ENCODE measurements at regions not wholly inside any gene's neighbourhood (a gene's known extent, or its start where the extent isn't known, plus 50 kb on each side); places are given as distances from the start of the nearest gene placed in this dataset.
A peak's percentile ranks its signal among the peaks of the same experiment; 100 is the strongest.

DNA sequence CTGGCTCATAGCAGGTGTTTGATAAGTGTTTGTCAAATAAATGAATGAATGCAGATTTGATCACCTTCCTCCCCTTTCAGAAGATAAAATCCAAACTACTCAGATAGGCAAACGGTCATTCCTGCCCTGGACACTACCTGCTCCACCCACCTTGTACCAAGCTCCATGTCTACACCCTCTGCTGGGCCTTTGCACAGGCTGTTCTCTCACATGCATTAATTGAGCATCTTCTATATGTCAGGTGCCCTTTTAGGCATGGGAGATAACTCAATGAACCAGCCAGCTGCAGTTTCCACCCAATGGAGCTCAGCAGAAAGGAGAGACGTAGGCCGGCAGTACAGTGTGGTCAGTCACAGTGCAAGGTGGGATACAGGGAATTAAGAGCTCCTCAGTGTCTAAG, 102.3 kb upstream of the CPEB4 start:
- DNase-seq, result no peak

DNA sequence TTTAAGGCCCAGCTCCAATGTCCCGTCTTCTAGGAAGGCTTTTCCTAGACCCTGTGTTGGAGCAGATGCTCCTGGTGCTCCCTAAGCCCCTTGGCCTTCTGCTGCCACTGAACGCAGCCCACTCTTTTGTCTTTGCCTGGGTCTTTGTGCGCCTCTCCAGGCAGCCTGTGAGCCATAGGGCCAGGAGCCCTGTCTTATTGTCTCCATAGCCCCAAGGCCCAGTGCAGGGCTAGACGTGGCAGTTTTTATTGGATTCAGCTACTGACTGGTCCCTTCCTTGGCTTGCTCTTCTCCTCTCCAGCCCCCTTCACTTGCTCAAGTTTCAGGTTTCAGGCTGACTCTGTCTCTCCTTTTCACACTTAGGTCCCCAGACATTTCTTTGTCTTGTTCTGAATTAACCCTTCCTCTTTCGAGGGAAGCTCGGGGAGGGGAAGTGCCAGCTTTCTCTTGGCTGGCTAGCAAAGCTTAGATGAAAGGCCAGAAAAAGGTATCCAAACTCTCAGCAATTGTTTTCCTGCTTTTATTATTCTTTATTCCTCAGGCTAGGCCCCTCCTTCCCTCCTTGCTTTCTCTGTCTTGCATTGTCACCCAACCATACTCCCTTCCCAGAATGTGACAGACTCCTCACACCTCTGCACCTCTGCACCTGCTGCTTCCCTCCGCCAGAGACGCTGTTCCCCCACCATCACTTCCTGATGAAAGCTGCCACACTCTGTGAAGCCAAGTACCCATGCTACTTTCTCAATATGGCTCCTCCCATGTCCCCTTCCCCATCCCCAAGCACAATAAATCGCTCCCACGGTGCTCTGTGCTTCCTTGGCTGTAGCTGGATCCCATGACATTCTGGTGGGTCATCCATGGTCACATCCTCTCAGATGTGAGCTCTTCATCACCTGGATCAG, 101.6 kb upstream of the CPEB4 start:
- no peak for DNase-seq

DNA sequence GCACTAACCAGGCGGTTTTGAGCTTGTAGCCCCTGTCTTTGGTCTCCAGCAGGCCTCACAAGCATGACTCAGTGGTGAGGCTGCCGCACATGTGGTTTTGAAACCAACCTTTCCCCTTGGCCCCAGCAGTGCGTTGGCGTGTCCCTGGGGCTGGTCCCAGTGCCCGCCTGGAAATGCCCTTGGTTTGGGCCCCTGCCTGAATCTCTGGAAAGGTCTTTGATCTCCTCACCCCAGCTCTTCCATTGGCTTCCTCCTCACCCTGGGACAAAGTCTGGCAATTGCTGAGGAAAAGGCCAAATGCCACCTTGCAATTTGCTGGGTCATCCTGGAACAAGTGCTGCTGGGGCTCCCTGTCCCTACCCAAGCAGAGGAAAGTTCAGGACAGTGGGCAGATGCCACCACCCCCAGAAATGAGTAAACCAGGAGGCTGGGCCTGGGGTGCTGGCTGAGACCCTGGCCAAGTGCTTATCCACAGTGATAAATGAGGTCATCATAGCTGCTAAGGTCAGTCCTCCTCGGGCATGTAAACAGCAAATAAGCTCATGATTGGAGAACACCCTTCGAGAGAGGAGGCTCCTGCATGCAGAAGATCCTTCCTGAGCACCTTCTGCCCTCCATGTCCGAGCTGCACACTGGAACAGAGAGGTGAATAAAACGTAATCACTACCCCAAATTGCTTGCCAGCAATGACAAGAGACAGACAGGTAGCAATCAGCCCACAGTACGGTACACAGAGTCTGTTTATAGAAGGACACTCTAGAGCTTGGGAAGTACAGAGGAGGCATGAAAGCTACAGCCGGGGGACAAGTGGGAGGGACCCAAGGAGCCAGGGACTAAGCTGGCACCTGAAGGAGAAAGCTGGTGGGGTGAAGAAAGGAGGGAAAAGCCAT, 98.9 kb upstream of the CPEB4 start:
- DNase-seq, result no peak

DNA sequence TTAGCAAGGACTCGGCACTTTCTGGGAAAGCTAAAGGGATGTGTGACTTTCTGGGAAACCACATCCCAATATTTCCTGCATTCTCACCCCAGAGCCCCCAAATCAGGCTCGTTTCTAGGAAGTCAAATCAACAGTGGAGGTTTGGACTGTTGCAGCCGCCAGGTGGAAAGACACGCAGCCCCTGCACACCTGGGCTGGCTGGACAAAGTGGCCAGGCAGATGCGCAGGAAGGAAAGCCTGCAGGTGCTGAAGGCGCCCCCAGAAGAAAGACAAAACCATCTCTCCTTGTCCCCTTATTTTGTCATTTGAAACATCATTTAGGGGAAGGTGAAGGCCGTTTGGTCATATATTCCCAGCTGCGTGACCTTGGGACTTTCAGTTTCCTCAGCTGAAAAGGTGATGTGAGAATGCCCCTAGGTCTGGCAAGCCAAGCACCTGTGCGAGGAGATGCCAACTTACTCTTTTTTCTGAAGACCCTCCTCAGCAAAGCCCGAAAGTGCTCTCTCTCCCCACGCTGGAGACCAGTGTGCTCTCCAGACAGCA, 97.9 kb upstream of the CPEB4 start:
- no peak for DNase-seq

DNA sequence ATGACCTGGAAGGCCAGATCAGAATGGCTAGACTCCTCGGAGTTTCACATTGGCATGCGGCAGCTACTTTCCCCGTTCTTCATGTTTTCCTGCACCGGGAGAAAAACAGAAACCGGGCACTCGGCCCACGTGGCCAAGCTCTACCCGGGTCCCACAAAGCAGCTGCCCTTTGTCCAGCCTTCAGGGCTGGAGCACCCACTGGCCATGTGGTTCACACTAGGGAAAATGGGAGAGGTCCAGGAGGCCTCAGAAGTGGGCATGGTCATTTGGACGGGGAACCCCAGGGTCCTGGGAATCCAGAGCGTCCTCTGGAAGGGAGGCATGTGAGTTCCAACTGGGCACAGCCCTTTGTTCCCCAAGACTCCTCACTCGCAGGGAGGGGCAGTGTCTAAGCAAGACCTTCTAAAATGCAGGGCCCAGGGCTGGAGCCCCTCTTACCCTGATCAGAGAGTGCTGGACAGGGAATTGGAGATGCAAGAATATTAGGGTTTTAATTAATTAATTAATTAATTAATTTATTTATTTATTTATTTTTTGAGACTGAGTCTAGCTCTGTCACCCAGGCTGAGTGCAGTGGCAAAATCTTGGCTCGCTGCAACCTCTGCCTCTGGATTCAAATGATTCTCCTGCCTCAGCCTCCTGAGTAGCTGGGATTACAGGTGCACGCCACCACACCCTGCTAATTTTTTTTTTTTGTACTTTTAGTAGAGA, 97.2 kb upstream of the CPEB4 start:
- no peak for DNase-seq

DNA sequence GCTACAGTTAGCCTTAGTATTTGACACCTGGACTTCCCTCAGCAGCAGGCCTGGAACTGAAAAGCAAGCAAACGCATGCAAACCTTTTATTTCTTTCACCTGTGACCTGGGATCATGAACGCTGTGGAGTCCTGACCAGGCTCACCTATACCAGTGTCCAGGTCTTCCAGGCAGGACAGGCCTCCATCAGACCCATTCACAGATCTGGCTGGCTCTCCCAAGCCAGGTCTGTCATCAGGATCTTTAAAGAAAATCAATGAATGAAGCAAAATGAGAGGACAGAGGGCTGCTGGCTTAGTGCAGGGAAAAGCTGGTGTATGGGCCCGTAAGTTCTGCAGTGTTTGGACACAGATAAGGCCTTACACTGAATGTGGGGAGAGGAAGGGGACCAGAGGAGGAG, 96.3 kb upstream of the CPEB4 start:
- DNase-seq, result no peak

DNA sequence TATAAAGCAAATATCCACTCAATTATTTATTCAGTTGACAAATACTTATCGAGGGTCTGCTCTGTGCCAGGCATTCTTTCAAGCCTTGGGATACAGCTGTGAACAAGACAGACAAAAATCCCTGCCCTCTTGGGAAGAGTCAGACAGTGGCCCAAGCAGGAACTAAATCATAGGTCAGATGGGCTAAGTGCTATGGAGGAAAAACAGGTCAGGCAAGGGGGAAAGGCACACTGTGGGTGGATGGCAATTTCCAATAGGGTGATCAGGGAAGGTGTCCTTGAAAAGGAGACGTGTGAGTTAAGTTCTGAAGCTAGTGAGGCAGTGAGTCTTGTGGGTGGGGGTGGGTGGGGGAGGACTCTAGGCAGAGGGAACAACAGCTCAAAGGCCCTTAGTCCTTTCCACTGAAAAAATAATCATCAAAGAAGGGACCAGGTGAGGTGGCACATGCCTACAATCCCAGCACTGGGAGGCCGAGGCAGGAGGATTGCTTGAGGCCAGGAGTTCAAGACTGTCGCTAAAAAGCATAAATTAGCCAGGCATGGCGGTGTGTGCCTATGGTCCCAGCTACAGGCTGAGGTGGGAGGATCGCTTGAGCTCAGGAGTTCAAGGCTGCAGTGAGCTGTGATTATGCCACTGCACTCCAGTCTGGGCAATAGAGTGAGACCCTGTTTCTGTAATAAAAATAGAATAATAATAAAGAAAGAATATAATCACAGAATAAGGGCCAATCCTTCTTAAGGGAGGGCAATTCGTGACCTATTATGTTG, 95.2 kb upstream of the CPEB4 start:
- no peak for DNase-seq

DNA sequence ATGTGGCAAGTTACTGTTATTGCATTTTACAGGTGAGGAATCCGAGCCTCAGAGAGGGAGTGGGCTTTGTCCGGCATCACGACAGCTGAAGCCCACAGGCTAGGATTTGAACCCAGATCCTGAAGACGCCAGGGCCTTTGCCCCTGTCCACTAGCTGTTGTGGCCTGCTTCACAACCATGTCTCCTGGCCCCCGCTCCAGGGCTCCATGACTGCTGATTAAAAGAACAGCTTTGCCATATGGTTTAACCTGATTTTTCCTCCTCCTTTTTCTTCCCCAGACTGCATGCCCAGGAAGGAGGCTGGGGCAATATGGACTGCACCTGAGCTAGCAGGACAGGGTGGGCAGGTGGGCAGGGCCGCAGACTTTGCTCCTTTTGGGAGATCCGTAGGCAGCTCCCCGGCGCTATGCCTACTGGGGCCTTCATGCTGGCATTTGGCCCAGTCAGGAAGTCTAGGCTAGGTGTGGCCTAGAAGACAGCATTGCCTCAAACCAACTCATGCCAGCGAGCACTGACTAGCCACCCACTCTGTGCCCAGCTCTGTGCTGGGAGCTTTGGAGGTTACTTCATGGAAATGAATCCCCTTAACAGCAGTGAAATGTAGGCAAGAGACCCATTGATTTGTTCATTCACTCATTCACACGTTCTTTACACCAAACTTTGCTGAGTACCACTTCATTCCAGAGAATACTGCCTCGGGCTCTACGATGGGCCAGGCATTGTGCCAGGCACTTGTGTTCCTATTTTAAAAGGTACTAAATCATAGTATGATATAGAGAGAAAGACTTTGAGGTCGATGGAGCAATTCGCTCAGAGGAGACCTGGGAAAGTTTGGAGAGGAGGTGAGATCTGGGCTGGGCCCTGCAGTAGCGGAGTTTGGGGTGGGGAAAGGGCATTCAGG, 94.3 kb upstream of the CPEB4 start:
- DNase-seq, result no peak

DNA sequence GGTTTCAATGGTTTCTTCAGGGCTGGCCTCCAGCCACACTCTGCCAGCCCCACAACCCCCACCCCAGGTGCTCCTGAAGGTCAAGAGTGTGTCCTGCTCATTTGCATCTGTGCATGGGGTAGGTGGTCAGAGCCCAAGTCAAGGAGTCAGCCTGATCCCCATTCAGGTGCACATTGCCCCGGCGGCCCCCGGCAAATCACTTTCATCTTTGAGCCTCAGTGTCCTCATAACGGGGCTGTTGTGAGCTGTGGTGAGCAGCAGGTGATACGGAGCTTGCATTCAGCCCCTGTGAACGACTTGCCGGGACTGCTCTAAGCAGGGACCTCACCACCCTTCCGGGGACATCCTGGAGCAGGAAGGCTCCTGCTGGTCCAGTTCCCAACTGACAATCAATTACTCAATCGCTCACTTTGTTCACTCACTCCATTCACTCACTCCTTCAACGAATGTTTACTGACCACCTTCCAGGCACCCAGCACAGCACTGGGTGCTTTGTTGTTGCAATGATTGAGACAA, 93.2 kb upstream of the CPEB4 start:
- DNase-seq, result no peak

DNA sequence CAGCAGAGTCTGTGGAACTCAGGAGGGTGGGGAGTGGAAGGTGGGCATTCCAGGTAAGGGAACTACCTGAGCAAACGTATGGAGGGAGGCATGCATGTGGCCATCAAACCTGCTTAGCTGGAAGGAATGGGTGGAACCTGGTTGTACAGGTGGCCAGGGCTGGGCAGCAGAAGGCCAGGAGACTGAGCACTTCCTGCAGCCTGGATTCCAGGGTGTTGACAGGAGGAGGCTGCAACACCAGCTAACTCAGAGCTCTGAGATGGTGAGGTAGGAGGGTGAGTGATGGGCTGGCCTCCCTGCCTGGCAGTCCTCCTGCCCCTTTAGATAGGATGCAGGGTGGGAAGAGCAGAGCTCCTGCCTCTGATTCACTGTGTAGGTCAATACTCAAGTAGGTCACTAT, 92.5 kb upstream of the CPEB4 start:
- DNase-seq, result no peak

DNA sequence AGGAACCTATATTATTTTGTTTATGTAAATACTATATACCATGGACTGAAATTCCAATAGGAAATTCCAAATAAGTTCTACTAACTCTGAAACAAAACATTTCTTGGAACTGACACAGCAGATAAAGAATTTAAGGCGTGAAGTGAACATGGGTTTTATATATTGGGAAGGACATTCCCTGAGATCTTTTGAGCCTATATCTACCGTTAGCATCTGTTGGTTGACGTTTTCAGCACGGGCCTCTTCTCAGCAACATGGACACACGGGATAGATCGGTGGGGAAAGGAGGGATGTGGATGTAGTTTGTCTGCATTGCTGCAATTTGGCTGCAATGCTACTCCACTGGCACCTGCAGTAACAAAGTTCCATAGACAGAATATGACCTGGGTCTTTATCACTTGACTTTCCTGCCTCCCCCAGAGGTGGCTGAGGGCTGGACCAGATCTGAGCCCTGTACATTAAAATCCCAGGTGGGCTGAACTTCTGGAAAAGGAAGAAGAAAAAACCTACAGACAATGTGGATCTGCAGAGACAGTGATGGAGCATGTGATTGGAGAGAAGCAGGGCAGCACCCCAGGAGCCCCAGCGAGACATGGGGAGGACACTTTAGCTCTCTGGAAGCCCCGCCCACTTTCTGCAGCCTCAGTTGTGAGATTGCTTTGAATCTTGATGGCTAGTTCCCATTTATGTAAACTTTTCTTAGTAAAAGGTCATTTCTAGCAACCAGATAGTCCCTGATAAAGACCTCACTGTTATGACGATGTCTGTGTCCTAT, 91.2 kb upstream of the CPEB4 start:
- DNase-seq, result no peak

DNA sequence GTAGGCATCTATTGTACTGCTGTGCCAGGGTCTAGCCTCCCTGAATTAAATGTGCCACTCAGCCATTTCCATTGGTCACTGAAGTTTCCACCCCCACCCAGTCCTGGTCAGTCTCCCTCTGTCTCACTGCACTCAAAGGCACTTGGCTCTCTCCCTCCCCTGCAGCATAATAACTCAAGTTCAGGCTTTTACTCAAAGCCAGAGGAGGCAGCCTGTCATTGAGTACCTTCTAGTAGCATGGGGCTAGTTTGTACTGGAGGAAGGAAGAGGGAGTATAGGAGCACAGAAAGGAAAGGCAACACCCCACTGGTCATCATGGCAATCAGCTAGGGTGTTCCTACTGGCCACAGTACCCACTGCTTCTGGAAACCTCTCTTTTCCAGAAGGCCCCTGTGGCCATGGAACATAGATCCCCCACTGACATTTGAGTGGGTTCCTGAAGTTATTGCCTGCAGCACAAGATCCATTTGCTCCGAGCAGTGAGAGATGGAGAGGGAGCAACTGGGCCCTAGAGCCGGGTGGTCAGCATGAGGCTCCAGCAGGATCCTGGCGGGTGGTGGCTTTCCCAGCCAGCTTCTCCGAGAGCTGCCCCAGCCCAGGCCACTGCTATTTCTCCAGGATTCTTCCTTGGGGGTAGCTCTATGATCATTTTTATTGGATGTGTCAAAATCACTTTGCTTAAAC, 89.9 kb upstream of the CPEB4 start:
- DNase-seq, result no peak

DNA sequence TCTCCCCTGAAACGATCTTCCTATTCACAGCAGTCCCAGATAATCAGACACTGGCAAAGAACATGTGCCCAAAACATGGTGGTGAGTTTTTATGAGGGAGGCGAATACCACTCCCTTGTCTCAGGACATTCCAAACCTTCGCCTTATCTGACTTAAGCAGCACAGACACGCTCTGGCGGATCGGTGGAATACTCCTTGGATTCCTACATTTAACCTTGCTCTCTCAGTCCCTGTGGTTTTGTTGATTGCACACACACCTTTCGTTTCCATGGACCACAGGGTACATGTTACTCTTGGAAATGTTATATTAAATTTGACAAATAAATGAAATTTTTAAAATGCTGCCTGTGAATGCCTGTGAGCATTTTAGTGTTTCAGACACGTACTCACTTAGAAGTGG, 87.8 kb upstream of the CPEB4 start:
- no peak for DNase-seq

DNA sequence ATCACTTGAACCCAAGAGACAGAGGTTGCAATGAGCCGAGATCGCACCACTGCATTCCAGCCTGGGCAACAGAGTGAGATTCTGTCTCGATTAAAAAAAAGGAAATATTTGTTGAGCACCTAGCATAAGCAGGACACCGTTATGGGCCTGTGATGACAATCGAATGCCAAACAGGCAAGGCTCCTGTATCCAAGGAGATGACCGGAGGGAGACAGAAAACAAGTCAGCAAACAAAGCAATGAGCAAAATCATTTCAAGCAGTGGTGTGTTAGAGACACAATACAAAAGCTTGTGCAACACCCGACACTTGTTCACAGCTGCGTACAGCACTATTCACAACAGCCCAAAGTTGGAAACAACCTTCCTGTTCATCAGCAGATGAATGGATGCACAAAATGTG, 87.1 kb upstream of the CPEB4 start:
- DNase-seq, result no peak

DNA sequence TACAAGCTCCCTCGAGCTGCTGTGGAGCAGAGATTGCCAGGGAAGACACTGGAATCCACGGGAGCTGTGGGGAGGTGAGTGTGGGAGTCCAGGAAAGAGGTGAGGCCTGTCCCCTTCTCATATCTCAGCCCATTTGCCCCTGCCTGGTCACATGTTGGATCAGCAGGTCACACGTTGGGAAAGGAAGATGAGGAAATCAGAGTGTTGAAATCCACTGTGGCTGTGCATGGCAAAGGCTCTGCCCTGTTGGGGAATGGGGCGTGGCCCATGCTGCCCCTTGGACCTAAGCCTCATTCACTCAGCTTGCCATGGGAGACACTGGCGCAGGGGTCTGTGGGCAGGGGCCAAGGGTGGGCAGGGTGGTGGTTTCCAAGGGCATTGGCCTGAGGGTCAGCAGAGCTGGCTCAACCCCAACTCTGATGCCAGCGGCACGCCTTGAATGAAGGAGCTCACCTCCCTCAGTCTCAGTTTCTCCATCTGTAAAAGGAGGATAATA, 85.4 kb upstream of the CPEB4 start:
- no peak for DNase-seq

DNA sequence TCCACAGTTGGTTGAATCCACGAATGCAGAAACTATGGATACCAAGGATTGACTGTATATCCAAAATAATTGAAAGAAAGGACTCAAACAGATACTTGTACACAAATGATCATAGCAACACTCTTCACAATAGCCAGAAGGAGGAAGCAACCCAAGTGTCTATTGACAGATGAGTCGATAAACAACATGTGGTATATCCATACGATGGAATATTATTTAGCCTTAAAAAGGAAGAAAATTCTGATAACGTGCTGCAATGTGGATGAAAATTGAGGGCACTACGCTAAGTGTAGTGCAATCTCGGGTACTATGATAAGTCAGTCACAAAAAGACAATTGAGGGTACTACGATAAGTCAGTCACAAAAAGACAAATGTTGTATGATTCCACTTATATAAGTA, 83.6 kb upstream of the CPEB4 start:
- DNase-seq, result no peak

DNA sequence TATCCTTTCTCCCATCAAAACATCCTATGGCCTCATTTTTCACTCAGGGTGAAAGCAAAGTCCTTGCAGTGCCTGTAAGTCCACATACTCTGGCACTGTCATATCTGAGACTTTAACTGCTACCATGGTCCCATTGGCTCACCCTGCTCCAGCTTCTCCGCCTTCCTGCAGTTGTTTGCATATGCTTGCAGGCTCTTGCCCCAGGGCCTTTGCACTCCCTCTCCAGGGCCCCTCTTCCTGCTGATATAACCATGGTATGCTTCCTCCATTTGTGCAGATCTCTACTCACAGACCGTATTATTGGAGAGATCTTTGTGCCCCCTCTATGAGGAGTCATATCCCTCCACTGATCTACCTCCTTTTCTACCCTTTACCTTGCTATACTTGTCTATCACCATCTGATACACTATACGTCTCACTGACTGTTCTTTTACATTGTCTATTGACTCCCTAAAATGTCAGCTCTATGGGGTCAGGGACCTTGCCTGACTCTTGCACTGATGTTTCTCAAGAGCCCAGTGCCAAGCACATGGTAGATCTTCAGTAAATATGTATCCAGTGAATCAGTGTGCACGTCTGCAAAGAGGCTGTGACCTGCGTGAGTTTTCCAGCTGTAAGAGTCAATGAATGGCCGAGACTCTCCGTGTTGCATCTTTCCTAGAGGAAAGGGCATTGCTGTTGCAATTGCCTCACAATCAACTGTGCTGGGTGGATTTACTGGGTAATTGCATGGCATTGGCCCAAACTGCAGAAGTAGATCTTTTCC, 81.7 kb upstream of the CPEB4 start:
- no peak for DNase-seq

DNA sequence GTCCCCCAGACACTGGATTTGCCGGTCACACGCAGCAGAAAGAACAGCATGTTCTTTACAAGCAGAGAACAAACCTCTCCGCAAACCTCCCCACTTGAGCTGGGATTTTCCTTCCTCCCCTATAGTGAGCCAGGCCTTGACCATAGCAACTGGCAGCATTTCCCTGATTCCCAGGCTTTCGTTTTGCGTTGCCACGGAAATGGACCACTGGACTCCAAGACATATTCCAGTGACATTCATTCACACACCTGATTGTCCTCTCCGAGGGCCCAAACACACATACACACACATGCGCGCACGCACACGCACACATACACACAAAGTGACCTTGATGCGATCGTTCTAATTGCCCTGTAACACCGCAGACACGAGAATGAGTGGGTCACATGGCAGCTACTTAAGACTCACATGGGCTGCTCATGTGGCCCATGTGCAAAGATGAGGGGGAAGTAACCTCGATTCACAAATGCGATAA, 80.9 kb upstream of the CPEB4 start:
- DNase-seq, result peak; percentile 53
